Mammary epithelial cell (primary cell): ENCODE measurements at regions not wholly inside any gene's neighbourhood (a gene's known extent, or its start where the extent isn't known, plus 50 kb on each side); places are given as distances from the start of the nearest gene placed in this dataset.

Experiments used
- CTCF ChIP-seq, 2 donors: IDR thresholded peaks in 1 of 2; conservative IDR thresholded peaks in 1 of 2; 2 replicates each; pipeline ENCODE4 v1.5.1; 2011 to 2012; ENCODE audit warnings: inconsistent platforms in 2 of 2, low read length in 2 of 2, mild to moderate bottlenecking in 2 of 2, control low read depth in 1 of 2, low read depth in 1 of 2; ENCODE audit not compliant: insufficient read depth in 1 of 2; ENCODE audit errors: extremely low read depth in 1 of 2
- EZH2 ChIP-seq: IDR thresholded peaks from 2 replicates; pipeline ENCODE4 v1.6.1; 2012; ENCODE audit warnings: low read length, inconsistent platforms, borderline replicate concordance

GRCh38 chr12:107356937-107357295, 263.6 kb upstream of the CRY1 start:
- TF ChIP-seq CTCF (conservative IDR thresholded peaks at IDR 0.05 in 1 of 2, IDR thresholded peaks at IDR 0.05 in 1 of 2; ENCODE audit: extremely low read depth in 1 of 2, insufficient read depth in 1 of 2, low read depth in 1 of 2, low read length in 2 of 2) (no peak), EZH2 (no peak)
